H9 (cell line): ENCODE measurements at regions not wholly inside any gene's neighbourhood (a gene's known extent, or its start where the extent isn't known, plus 50 kb on each side); places are given as distances from the start of the nearest gene placed in this dataset.

Experiments
- DNase-seq: peaks from one replicate; pipeline ENCODE4 v3.0.0-alpha.2; 2017
- H2AFZ ChIP-seq: one replicate; pipeline ENCODE4 v1.6.1; 2013; ENCODE audit warnings: mild to moderate bottlenecking, low read length, control low read depth, moderate library complexity
- H2AK5ac ChIP-seq: 2 replicates; pipeline ENCODE4 v1.6.1; 2013; ENCODE audit warnings: low read length, control low read depth, mixed read lengths; ENCODE audit not compliant: insufficient read length
- H2BK120ac ChIP-seq: one replicate; pipeline ENCODE4 v1.6.1; 2013; ENCODE audit warnings: low read depth, mild to moderate bottlenecking, low read length, control low read depth, inconsistent platforms; ENCODE audit not compliant: poor library complexity, severe bottlenecking
- H2BK12ac ChIP-seq: 2 replicates; pipeline ENCODE4 v1.6.1; 2013; ENCODE audit warnings: low read length, control low read depth, mixed read lengths, low read depth; ENCODE audit not compliant: insufficient read length
- H2BK15ac ChIP-seq: 2 replicates; pipeline ENCODE4 v1.6.1; 2013; ENCODE audit warnings: low read depth, low read length, control low read depth
- H2BK20ac ChIP-seq: one replicate; pipeline ENCODE4 v1.6.1; 2013; ENCODE audit warnings: low read depth, mild to moderate bottlenecking, low read length, control low read depth, inconsistent platforms; ENCODE audit not compliant: poor library complexity, severe bottlenecking
- H2BK5ac ChIP-seq: 2 replicates; pipeline ENCODE4 v1.6.1; 2013; ENCODE audit warnings: low read length, control low read depth, mixed read lengths; ENCODE audit not compliant: insufficient read length
- H3K14ac ChIP-seq: 2 replicates; pipeline ENCODE4 v1.6.1; 2013; ENCODE audit warnings: low read length, control low read depth; ENCODE audit not compliant: insufficient read depth
- H3K18ac ChIP-seq: 2 replicates; pipeline ENCODE4 v1.6.1; 2013; ENCODE audit warnings: low read depth, mild to moderate bottlenecking, mixed read lengths, low read length, control low read depth; ENCODE audit not compliant: insufficient read length
- H3K23ac ChIP-seq: 2 replicates; pipeline ENCODE4 v1.6.1; 2013; ENCODE audit warnings: low read length, control low read depth, mixed read lengths, low read depth; ENCODE audit not compliant: insufficient read length
- H3K23me2 ChIP-seq: 2 replicates; pipeline ENCODE4 v1.6.1; 2013; ENCODE audit warnings: low read depth, mild to moderate bottlenecking, mixed read lengths, low read length, control low read depth; ENCODE audit not compliant: insufficient read length, poor library complexity, severe bottlenecking
- H3K27ac ChIP-seq: 2 replicates; pipeline ENCODE4 v1.5.1; 2013; ENCODE audit warnings: low read length, control low read depth, mixed read lengths, low read depth; ENCODE audit not compliant: insufficient read length
- H3K27me3 ChIP-seq: 2 replicates; pipeline ENCODE4 v1.6.1; 2013; ENCODE audit warnings: low read length, control low read depth, inconsistent platforms; ENCODE audit not compliant: insufficient read depth
- H3K4ac ChIP-seq: 2 replicates; pipeline ENCODE4 v1.6.1; 2013; ENCODE audit warnings: low read depth, mild to moderate bottlenecking, control low read depth, inconsistent platforms, low read length, moderate library complexity
- H3K4me1 ChIP-seq: 2 replicates; pipeline ENCODE4 v1.6.1; 2013; ENCODE audit warnings: low read length, control low read depth, inconsistent platforms; ENCODE audit not compliant: insufficient read depth
- H3K4me2 ChIP-seq: 2 replicates; pipeline ENCODE4 v1.6.1; 2013; ENCODE audit warnings: low read length, control low read depth, mixed read lengths; ENCODE audit not compliant: insufficient read length, insufficient read depth
- H3K56ac ChIP-seq: 2 replicates; pipeline ENCODE4 v1.6.1; 2013; ENCODE audit warnings: low read depth, mild to moderate bottlenecking, mixed read lengths, low read length, control low read depth; ENCODE audit not compliant: insufficient read length
- H3K79me1 ChIP-seq: 2 replicates; pipeline ENCODE4 v1.6.1; 2013; ENCODE audit warnings: low read depth, mild to moderate bottlenecking, moderate library complexity, low read length, control low read depth, inconsistent platforms; ENCODE audit not compliant: insufficient read depth, poor library complexity, severe bottlenecking
- H3K79me2 ChIP-seq: 2 replicates; pipeline ENCODE4 v1.6.1; 2013; ENCODE audit warnings: low read length, control low read depth, inconsistent platforms; ENCODE audit not compliant: insufficient read depth
- H3K9ac ChIP-seq: 2 replicates; pipeline ENCODE4 v1.6.1; 2013; ENCODE audit warnings: low read length, control low read depth, mixed read lengths; ENCODE audit not compliant: insufficient read length; ENCODE audit errors: extremely low read depth
- H3K9me3 ChIP-seq: one replicate; pipeline ENCODE4 v1.6.1; 2013; ENCODE audit warnings: low read depth, low read length, inconsistent platforms; ENCODE audit not compliant: control insufficient read depth
- H3T11ph ChIP-seq: one replicate; pipeline ENCODE4 v1.6.1; 2013; ENCODE audit warnings: mild to moderate bottlenecking, low read length, control low read depth, inconsistent platforms
- H4K20me1 ChIP-seq: one replicate; pipeline ENCODE4 v1.6.1; 2013; ENCODE audit not compliant: control insufficient read depth, insufficient read length, insufficient read depth
- H4K5ac ChIP-seq: 2 replicates; pipeline ENCODE4 v1.6.1; 2013; ENCODE audit warnings: low read depth, mild to moderate bottlenecking, mixed read lengths, low read length, control low read depth; ENCODE audit not compliant: insufficient read length
- H4K8ac ChIP-seq: replicated peaks from 2 replicates; pipeline ENCODE4 v1.6.1; 2013; ENCODE audit warnings: low read length, control low read depth, mixed read lengths, low read depth; ENCODE audit not compliant: insufficient read length
- H4K91ac ChIP-seq: 2 replicates; pipeline ENCODE4 v1.6.1; 2013; ENCODE audit warnings: low read depth, mild to moderate bottlenecking, moderate library complexity, mixed read lengths, low read length, control low read depth; ENCODE audit not compliant: insufficient read length
- H3K27ac Mint-ChIP-seq, 3 experiments: 2 replicates in 2 of 3; 3 replicates in 1 of 3; pipeline ENCODE4 v1.8.0; 2020 to 2021; ENCODE audit warnings: mixed read lengths in 3 of 3, mild to moderate bottlenecking in 1 of 3, moderate library complexity in 1 of 3
- H3K27me3 Mint-ChIP-seq: 2 replicates; pipeline ENCODE4 v1.8.0; 2021; ENCODE audit warnings: low read depth, mild to moderate bottlenecking, moderate library complexity, mixed read lengths
- H3K36me3 Mint-ChIP-seq, 3 experiments: 2 replicates in 2 of 3; 3 replicates in 1 of 3; pipeline ENCODE4 v1.8.0; 2020 to 2021; ENCODE audit warnings: low read depth in 3 of 3, mixed read lengths in 3 of 3; ENCODE audit not compliant: insufficient read depth in 1 of 3
- H3K4me1 Mint-ChIP-seq, 2 experiments: 2 replicates each; pipeline ENCODE4 v1.8.0; 2020; ENCODE audit warnings: mixed read lengths in 2 of 2
- H3K4me3 Mint-ChIP-seq, 2 experiments: 2 replicates in 1 of 2; 3 replicates in 1 of 2; pipeline ENCODE4 v1.8.0; 2020 to 2021; ENCODE audit warnings: mild to moderate bottlenecking in 2 of 2, mixed read lengths in 2 of 2, moderate library complexity in 1 of 2
- H3K9me3 Mint-ChIP-seq, 2 experiments: 2 replicates in 1 of 2; 3 replicates in 1 of 2; pipeline ENCODE4 v1.8.0; 2020; ENCODE audit warnings: mild to moderate bottlenecking in 2 of 2, mixed read lengths in 2 of 2, moderate library complexity in 1 of 2
- CTCF ChIP-seq: fragments of 200-600 bp; sonication (generic); conservative IDR thresholded peaks from 3 replicates; pipeline ENCODE4 v1.8.0; 2021; ENCODE audit warnings: antibody characterized with exemption, mild to moderate bottlenecking
- WGBS: extraction: QIAGEN DNeasy Blood & Tissue Kit; methylation state at CpG from one replicate; pipeline ENCODE4 v1.1.7; 2013; ENCODE audit warnings: missing lambda C conversion rate, low lambda C conversion rate, mixed read lengths; ENCODE audit not compliant: insufficient read length; ENCODE audit errors: extremely low coverage; 5-methylcytosine and 5-hydroxymethylcytosine counted together

DNA sequence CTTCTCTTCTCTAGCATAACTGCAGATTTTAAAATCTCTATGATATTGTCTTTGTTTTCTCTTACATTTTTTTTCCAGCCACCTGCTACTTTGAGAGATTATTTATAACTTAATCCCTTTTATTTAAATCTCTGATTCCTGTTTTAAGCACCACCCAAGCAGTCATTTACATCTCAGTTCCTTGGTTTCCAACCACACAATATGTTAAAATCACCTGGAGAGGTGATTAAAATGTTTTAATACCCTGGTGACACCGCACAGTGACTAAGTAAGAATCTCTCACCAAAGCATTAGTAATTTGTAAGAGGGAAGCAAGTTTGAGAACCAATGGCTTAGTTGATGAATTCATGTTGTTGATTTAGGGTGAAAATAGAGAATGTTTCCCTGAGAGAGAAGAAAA, 849.8 kb downstream of the TMTC2 start:
- H3K36me3 Mint-ChIP-seq, result peaks cover 8 to 25% (median 8%) of the 10 kb centered on the region in 3 experiments; a peak in 6 of 7 replicates
- Histone ChIP-seq H3K23ac (no peak overlapping the region), H3K18ac (no peak overlapping the region), H3K9ac (no peak overlapping the region), H3K56ac (no peak overlapping the region), H3K79me2 (no peaks in the 10 kb centered on the region), H3T11ph (peak overlapping the region; percentile 36), H2BK12ac (no peak overlapping the region), H2BK5ac (no peak overlapping the region), H4K5ac (no peak overlapping the region), H2AFZ (no peak overlapping the region), H4K20me1 (no peaks in the 10 kb centered on the region), H2BK15ac (no peak overlapping the region), H3K14ac (no peak overlapping the region), H3K27ac (no peak overlapping the region), H2AK5ac (no peak overlapping the region), H3K4ac (no peak overlapping the region), H3K9me3 (no peaks in the 10 kb centered on the region), H3K4me2 (no peak overlapping the region), H3K23me2 (no peaks in the 10 kb centered on the region), H3K79me1 (no peaks in the 10 kb centered on the region), H2BK20ac (no peak overlapping the region), H3K27me3 (no peaks in the 10 kb centered on the region), H2BK120ac (no peak overlapping the region), H4K91ac (no peak overlapping the region), H3K4me1 (no peaks in the 10 kb centered on the region; the same call in 1 of the 2 replicates), H4K8ac (no peak overlapping the region)
- H3K9me3 Mint-ChIP-seq, result peaks cover 2 to 19% of the 10 kb centered on the region in 2 experiments; a peak in 4 of 5 replicates
- no peaks in the 10 kb centered on the region for H3K27me3 Mint-ChIP-seq
- no peak for TF ChIP-seq CTCF
- no peak overlapping the region; a peak in 1 of 5 replicates for H3K4me3 Mint-ChIP-seq
- peaks cover 14 to 35% of the 10 kb centered on the region in 2 experiments for H3K4me1 Mint-ChIP-seq
- WGBS, result no CpG with 5 or more reads among the region's 1 CpG
- H3K27ac Mint-ChIP-seq, result peak overlapping the region; percentile 81 to 92 (median 89); a peak in 6 of 7 replicates
- DNase-seq, result no peak
